ENCODE measurements at regions not wholly inside any gene's neighbourhood (a gene's known extent, or its start where the extent isn't known, plus 50 kb on each side); places are given as distances from the start of the nearest gene placed in this dataset.

GRCh38 chr5:60086583-60086982 lies 193.1 kb upstream of the PDE4D start:
- TF ChIP-seq, protein P1, sequence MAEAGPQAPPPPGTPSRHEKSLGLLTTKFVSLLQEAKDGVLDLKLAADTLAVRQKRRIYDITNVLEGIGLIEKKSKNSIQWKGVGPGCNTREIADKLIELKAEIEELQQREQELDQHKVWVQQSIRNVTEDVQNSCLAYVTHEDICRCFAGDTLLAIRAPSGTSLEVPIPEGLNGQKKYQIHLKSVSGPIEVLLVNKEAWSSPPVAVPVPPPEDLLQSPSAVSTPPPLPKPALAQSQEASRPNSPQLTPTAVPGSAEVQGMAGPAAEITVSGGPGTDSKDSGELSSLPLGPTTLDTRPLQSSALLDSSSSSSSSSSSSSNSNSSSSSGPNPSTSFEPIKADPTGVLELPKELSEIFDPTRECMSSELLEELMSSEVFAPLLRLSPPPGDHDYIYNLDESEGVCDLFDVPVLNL (IDR thresholded peaks at IDR 0.05; ENCODE audit: low read depth, low read length) = no peak
- TF ChIP-seq SP1 (IDR thresholded peaks at IDR 0.05; ENCODE audit: low read depth, low read length) = no peak
- TF ChIP-seq MLLT1 (IDR thresholded peaks at IDR 0.05) = no peak
- no peak for TF ChIP-seq E2F8 (IDR thresholded peaks at IDR 0.05; ENCODE audit: low read depth, partially characterized antibody)
- TF ChIP-seq NKRF (conservative IDR thresholded peaks at IDR 0.05) = no peak
- TF ChIP-seq CTCF (IDR thresholded peaks at IDR 0.05 in 2 of 3, conservative IDR thresholded peaks at IDR 0.05 in 1 of 3; ENCODE audit: control insufficient read depth in 2 of 3, extremely low read depth in 1 of 3, insufficient read depth in 1 of 3, low read depth in 3 of 3, low read length in 3 of 3) = no peak
- no peak for TF ChIP-seq STAT3 (IDR thresholded peaks at IDR 0.05; ENCODE audit: low read depth, low read length)
